ENCODE measurements at regions not wholly inside any gene's neighbourhood (a gene's known extent, or its start where the extent isn't known, plus 50 kb on each side); places are given as distances from the start of the nearest gene placed in this dataset.

- TF ChIP-seq, protein P1, sequence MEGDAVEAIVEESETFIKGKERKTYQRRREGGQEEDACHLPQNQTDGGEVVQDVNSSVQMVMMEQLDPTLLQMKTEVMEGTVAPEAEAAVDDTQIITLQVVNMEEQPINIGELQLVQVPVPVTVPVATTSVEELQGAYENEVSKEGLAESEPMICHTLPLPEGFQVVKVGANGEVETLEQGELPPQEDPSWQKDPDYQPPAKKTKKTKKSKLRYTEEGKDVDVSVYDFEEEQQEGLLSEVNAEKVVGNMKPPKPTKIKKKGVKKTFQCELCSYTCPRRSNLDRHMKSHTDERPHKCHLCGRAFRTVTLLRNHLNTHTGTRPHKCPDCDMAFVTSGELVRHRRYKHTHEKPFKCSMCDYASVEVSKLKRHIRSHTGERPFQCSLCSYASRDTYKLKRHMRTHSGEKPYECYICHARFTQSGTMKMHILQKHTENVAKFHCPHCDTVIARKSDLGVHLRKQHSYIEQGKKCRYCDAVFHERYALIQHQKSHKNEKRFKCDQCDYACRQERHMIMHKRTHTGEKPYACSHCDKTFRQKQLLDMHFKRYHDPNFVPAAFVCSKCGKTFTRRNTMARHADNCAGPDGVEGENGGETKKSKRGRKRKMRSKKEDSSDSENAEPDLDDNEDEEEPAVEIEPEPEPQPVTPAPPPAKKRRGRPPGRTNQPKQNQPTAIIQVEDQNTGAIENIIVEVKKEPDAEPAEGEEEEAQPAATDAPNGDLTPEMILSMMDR (conservative IDR thresholded peaks at IDR 0.05), result no peak
- no peak for TF ChIP-seq EZH2 (IDR thresholded peaks at IDR 0.05; ENCODE audit: low read depth)
Measured at GRCh38 chr4:4779054-4779453, 80.4 kb upstream of the MSX1 start.

Measured in PC-9 (cell line).